M059J (cell line): ENCODE measurements at regions not wholly inside any gene's neighbourhood (a gene's known extent, or its start where the extent isn't known, plus 50 kb on each side); places are given as distances from the start of the nearest gene placed in this dataset.
A peak's percentile ranks its signal among the peaks of the same experiment; 100 is the strongest.

Experiments used
- DNase-seq: peaks from one replicate; pipeline ENCODE4 v3.0.0-alpha.2; 2012; ENCODE audit warnings: low read depth

DNA sequence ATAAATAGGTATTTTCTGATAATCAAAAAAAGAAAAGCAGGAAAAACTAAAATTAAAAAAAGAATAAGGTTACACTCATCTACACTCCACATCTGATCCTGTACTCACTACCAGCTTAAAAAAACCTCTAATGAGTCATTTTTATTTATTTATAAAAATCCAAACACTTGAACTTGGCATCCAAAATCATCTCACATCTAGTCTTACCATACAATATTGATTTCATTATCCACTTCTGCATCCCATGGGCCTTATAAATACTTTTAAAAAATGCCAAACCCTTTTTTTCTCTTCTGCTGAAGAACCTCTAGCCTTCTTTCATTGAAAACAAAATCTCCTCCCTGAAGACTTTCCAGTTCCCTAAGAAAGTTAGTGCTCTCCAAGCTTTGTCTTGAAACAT is 109.7 kb downstream of the TMTC3 start:
- no peak for DNase-seq

GRCh38 chr12:88253371-88253978 is 111.4 kb downstream of the TMTC3 start:
- no peak for DNase-seq

DNA sequence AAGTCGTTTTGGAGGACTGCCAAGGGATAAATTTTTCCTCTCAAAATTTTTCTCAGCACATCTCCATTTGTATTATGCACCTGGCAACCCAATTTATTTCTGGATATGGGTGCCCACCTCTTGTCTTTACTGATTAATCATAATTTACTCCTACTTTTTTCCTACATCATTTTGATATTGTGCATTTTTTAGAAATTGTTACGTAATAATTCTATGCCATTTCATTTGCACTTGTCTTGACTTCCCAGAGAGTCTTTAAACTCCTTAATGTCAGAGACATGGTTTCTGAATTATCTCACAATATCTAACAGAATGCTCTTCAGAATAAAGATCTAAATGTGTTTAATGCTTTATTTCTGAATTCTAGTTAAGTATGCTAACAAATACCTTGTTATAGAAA is 113.1 kb downstream of the TMTC3 start:
- DNase-seq, result no peak

GRCh38 chr12:88255847-88256246 is 113.7 kb downstream of the TMTC3 start:
- no peak for DNase-seq

GRCh38 chr12:88258396-88258795 is 116.3 kb downstream of the TMTC3 start:
- no peak for DNase-seq

- DNase-seq, result peak; percentile 62
These were observed 124.8 kb downstream of the TMTC3 start for GRCh38 chr12:88266806-88267360.

DNA sequence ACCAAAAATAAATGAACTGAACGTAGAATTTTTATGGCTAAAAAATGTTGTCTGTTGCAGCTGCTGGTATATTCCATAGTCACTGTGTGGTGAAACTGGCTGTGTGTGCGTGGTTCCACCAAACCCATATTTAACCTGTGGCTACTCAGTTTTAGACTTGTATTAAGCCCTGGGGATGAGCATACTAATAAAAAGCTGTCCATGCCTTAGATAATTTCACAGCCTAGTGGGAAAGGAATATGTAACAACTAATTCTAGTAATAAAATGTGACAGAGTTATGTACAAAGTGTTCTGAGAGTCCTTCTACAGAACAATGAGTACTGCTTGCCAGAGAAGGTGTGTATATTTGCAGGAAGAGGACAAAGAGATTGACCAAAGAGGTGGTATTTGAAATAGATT is 125.5 kb downstream of the TMTC3 start:
- DNase-seq, result no peak

DNA sequence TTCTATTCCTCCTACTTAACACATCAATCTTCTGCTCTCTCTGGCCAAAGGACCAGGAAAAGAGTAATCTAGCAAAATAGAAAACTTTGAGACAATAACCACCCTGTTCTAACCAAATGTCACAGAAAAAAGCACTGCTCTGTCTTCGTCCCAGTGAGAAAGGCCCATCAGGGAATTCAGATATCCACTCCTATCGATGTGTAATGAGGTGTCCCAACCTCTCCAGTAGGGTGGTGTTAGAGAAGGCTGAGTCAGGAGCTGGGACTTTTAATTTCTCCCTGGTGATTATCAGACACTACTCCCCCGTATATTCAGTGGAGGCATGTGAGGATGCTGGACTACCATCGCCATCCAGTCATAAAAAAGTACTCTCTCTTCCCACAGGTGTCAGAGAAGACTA is 130.3 kb downstream of the TMTC3 start:
- DNase-seq, result no peak

GRCh38 chr12:88273450-88273849 is 131.3 kb downstream of the TMTC3 start:
- DNase-seq, result no peak

DNA sequence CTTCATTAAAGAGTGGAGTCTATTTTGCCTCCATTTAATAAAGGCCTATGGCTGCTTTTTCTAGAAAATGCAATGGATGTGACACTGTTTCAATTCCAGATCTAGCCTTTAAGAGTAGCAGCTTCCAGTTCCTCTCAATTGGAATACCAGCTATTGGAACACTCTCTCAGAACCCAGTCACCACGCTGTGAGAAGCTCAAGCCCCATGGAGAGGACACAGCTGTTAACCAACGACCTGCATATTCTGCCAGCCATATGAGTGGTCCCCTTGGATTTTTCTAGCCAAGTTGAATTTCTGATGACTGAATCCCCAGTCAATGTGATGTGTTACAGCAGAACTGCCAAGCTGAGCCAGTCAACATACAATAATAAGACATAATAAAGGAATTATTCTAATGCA is 131.8 kb downstream of the TMTC3 start:
- no peak for DNase-seq

DNA sequence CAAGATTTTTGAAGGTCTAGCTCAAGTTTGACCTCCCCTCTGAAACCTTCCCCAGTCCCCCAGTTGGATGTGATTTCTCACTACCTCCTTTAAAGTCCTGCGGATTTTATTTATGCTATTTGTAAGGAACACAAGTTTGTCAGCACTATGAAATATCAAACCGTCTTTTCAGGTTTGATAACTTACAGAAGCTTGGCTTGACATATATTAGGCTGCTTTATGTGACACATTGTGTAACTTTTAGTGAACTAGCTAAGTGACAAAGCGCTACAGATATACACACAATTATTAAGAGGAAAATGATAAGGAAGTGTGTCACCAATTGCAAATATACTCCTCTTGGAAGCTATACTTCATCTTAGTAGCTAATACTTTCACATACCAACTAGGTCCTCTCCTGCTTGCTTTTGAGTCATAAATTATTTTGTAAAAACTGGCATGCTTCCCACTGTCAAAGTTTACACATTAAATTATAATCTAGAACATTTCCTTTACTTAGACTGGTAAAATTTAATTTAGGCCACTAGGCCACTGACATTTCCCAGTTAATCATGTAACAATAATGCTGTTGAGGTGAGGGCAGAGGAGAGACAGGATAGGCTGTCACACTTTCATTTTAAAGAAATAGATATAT is 149.5 kb downstream of the TMTC3 start:
- DNase-seq, result peak; percentile 24

GRCh38 chr12:88298014-88298682 is 156.0 kb downstream of the TMTC3 start:
- DNase-seq, result peak; percentile 7

- DNase-seq, result peak; percentile 88
These were observed 156.7 kb downstream of the TMTC3 start for GRCh38 chr12:88298761-88299242.

DNA sequence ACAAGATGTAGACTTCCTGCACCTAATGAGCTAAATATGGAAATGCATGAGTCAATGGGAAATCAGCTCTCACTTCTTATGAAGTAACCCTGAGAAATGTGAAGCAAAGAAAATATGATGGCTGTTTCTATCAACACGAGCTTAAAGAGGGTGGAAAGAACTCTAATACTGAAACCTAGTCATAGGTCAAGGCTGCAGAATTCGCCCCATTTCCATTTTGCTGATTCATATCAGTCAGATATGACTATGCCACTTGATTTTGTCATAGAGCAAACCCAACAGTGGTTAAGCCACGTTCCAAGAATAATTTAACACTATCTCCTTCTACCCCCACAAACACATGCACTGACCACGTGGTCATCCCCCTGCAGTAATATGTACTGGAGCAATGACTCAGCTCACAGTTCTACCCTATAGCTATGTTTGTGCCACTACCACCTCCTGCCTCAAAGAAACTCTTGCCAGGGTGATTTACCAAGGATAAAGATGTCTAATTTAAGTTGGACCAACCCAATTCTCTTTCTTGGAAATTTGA is 157.5 kb downstream of the TMTC3 start:
- DNase-seq, result peak; percentile 97

DNA sequence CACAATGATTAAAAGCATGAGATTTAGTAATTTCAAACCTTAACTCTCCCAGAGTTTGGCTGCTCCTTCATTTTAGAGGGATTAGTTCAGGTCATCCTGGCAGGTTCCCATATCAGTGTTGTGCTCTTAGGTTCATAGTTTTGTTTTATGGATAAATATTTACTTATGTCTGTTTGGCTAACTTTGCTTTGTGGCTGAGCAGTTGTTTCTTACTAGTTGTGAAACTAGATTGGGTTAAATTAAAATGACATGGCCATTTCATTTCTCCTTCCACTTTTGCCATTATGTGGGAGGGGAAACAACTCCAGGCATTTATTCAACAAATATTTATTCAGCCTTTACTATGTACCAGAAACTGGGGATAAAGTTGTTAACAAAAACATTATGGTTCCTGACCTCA is 158.8 kb downstream of the TMTC3 start:
- peak; percentile 52 for DNase-seq

DNA sequence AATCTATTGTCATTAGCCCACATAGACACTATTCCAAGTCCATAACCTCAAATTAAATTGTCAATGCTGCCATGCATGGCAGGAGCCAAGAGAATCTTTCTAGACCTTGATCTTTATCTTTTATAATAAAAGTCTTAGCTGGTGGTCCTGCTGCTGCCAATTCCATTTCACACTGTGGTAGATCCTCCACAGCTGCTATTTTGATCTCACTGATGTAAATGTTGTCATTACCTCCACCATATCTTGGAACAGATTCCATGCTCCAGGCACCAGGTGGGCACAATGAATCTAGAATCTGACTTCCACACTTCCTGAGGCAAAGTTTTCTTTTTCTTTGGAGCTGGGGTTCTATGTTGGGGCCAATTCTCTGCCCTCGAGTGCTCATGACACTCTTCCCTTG is 161.2 kb downstream of the TMTC3 start:
- peak; percentile 4 for DNase-seq

DNA sequence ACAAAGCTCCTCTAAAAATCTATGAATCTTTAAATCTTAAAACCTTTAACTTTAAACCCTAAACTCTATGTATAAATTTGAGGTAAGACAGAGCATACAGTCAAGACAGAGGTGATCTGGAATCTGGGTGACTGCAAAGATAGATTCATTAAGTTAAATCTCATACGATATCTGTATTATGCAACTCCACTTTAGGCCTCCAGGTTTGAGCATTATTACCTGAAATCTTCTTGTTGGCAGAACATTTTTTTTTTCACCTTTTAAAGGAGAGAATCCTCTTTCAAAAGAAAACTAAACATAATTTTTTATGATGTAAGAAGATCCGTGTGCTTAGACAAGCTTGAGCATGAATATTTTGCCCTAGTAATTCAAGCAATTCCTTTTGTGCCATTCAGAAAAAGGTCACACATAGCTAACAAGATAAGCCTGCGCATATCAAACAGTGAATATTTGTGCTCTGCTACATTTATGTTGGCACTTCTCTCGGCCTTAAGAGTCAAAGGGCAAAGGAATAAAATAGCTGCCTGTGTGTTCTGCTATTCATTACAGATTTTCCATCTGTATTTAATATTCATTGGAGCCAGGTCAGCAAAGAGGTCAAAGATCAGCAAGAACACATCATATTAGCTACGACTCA is 163.3 kb downstream of the TMTC3 start:
- peak; percentile 4 for DNase-seq

GRCh38 chr12:88306471-88307069 is 164.5 kb downstream of the TMTC3 start:
- no peak for DNase-seq

DNA sequence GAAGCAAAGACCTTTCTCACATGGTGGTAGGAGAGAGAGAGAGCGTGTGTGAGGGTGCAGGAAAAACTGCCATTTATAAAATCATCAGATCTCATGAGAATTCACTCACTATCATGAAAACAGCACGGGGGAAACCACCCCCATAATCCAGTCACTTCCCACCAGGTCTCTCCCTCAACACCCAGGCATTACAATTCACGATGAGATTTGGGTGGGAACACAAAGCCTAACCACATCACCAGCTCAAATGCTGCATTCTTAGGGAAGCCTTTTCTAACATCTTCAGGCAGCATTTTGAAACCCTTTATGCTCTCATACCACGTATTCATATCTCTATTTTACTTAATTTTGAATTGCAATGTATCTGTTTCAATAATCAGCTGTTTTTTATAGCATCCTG is 165.9 kb downstream of the TMTC3 start:
- no peak for DNase-seq

- DNase-seq, result peak; percentile 54
These were observed 166.7 kb downstream of the TMTC3 start for GRCh38 chr12:88308825-88309224.

GRCh38 chr12:88309546-88309945 is 167.4 kb downstream of the TMTC3 start:
- DNase-seq, result peak; percentile 81

DNA sequence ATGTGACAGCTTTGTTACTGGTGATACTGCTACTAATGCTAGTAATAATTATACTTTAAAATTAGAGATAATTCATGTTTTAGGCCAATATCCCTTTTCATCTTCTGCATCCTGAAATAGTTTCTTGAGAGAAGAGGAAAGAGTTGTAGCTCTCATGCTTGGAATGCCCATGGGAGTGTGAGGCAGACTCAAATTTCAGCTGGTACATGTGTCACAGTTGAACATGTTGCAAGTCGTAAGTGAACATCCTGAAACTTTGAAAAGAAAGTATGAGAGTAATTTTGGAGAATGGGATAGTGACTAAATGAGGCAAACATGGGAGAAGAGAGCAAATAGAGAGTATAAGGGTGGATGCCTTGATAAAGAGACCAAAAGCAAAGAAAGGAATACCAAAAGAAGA is 168.0 kb downstream of the TMTC3 start:
- peak; percentile 72 for DNase-seq
